CD14-positive monocyte (primary cell): ENCODE measurements at regions not wholly inside any gene's neighbourhood (a gene's known extent, or its start where the extent isn't known, plus 50 kb on each side); places are given as distances from the start of the nearest gene placed in this dataset.

Experiments
- DNase-seq, 3 donors: peaks; one replicate each; pipeline ENCODE4 v3.0.0-alpha.2; 2011 to 2022
- H2AFZ ChIP-seq: 2 replicates; pipeline ENCODE4 v1.6.0; 2012; ENCODE audit warnings: mild to moderate bottlenecking, low read depth, low read length, inconsistent platforms; ENCODE audit not compliant: insufficient read depth, poor library complexity, severe bottlenecking
- H3K27ac ChIP-seq, 2 donors: 1 replicate in 1 of 2; 2 replicates in 1 of 2; pipeline ENCODE4 v1.5.1; 2012 to 2013; ENCODE audit warnings: low read length in 2 of 2, control low read depth in 1 of 2, inconsistent platforms in 1 of 2, low read depth in 1 of 2, mild to moderate bottlenecking in 1 of 2
- H3K27me3 ChIP-seq, 2 donors: one replicate each; pipeline versions ENCODE4 v1.6.0 to v1.6.1; 2011 to 2013; ENCODE audit warnings: low read length in 2 of 2; ENCODE audit not compliant: control insufficient read depth in 2 of 2, insufficient read depth in 2 of 2
- H3K36me3 ChIP-seq, 2 donors: replicated peaks in 1 of 2; 1 replicate in 1 of 2; 2 replicates in 1 of 2; pipeline versions ENCODE4 v1.5.1 to v1.6.1; 2012 to 2013; ENCODE audit warnings: low read length in 2 of 2, control low read depth in 1 of 2, inconsistent platforms in 1 of 2, mild to moderate bottlenecking in 1 of 2; ENCODE audit not compliant: insufficient read depth in 2 of 2, control insufficient read depth in 1 of 2
- H3K4me1 ChIP-seq, 2 donors: 1 replicate in 1 of 2; 2 replicates in 1 of 2; pipeline versions ENCODE4 v1.5.1 to v1.6.1; 2012 to 2013; ENCODE audit warnings: low read length in 2 of 2, control low read depth in 1 of 2, inconsistent platforms in 1 of 2, mild to moderate bottlenecking in 1 of 2, moderate library complexity in 1 of 2; ENCODE audit not compliant: insufficient read depth in 2 of 2, control insufficient read depth in 1 of 2
- H3K4me2 ChIP-seq: replicated peaks from 2 replicates; pipeline ENCODE3; 2012; ENCODE audit warnings: low read length, moderate library complexity, mild to moderate bottlenecking; ENCODE audit not compliant: poor library complexity, severe bottlenecking; ENCODE audit errors: extremely low read depth
- H3K4me3 ChIP-seq, 3 experiments: fragments of 200-600 bp in 1 of 3; sonication (generic) in 1 of 3; replicated peaks in 1 of 3; 1 replicate in 2 of 3; 2 replicates in 1 of 3; pipeline ENCODE4 v1.5.1; 2011 to 2013; ENCODE audit warnings: low read length in 3 of 3, mild to moderate bottlenecking in 3 of 3, control low read depth in 2 of 3, low read depth in 2 of 3, inconsistent platforms in 1 of 3, moderate library complexity in 1 of 3
- H3K79me2 ChIP-seq: 2 replicates; pipeline ENCODE4 v1.6.0; 2012; ENCODE audit warnings: mild to moderate bottlenecking, control low read depth, inconsistent platforms, low read length, moderate library complexity; ENCODE audit not compliant: insufficient read depth
- H3K9ac ChIP-seq: 2 replicates; pipeline ENCODE4 v1.6.0; 2017; ENCODE audit warnings: low read length, mild to moderate bottlenecking; ENCODE audit not compliant: insufficient read depth, poor library complexity, severe bottlenecking
- H3K9me3 ChIP-seq, 2 donors: replicated peaks in 1 of 2; 1 replicate in 1 of 2; 2 replicates in 1 of 2; pipeline versions ENCODE4 v1.5.1 to v1.6.1; 2012 to 2013; ENCODE audit warnings: low read length in 2 of 2, control low read depth in 1 of 2; ENCODE audit not compliant: control insufficient read depth in 1 of 2, insufficient read depth in 1 of 2
- H4K20me1 ChIP-seq: 2 replicates; pipeline ENCODE4 v1.6.0; 2012; ENCODE audit warnings: mild to moderate bottlenecking, low read length, control low read depth, moderate library complexity; ENCODE audit not compliant: insufficient read depth
- H3K27ac Mint-ChIP-seq, 7 donors: one replicate each; pipeline ENCODE4 v1.8.0; 2020; ENCODE audit warnings: mild to moderate bottlenecking in 7 of 7, mixed read lengths in 7 of 7, moderate library complexity in 6 of 7, inconsistent platforms in 2 of 7
- H3K27me3 Mint-ChIP-seq, 3 donors: one replicate each; pipeline ENCODE4 v1.8.0; 2021 to 2022; ENCODE audit warnings: low read depth in 3 of 3, mild to moderate bottlenecking in 3 of 3, mixed read lengths in 3 of 3, moderate library complexity in 3 of 3, inconsistent platforms in 1 of 3
- H3K36me3 Mint-ChIP-seq, 2 donors: one replicate each; pipeline ENCODE4 v1.8.0; 2020; ENCODE audit warnings: mixed read lengths in 2 of 2, inconsistent platforms in 1 of 2, mild to moderate bottlenecking in 1 of 2
- H3K4me1 Mint-ChIP-seq: one replicate; pipeline ENCODE4 v1.8.0; 2020; ENCODE audit warnings: mild to moderate bottlenecking, mixed read lengths
- H3K4me3 Mint-ChIP-seq, 2 donors: one replicate each; pipeline ENCODE4 v1.8.0; 2020; ENCODE audit warnings: mild to moderate bottlenecking in 2 of 2, mixed read lengths in 2 of 2, moderate library complexity in 1 of 2
- H3K9me3 Mint-ChIP-seq, 7 donors: one replicate each; pipeline ENCODE4 v1.8.0; 2020 to 2022; ENCODE audit warnings: mixed read lengths in 7 of 7, mild to moderate bottlenecking in 6 of 7, moderate library complexity in 6 of 7, inconsistent platforms in 2 of 7
- CTCF ChIP-seq: fragments of 200-600 bp; IDR thresholded peaks from one replicate; pipeline ENCODE4 v1.8.0; 2022; ENCODE audit warnings: antibody characterized with exemption, mild to moderate bottlenecking
- WGBS: methylation state at CpG from one replicate; pipeline ENCODE4 v1.1.5; 2013; ENCODE audit warnings: missing lambda C conversion rate; ENCODE audit not compliant: insufficient coverage; 5-methylcytosine and 5-hydroxymethylcytosine counted together
- intact Hi-C, 2 donors: fragments of 100-400 bp; cut with micrococcal nuclease; formaldehyde crosslinking; loops; one replicate each; pipeline versions ENCODE4 v1.15.0 to v1.15.1; 2023

- H3K4me2 ChIP-seq, result no peak overlapping the region
- Mint-ChIP-seq H3K36me3 (no peaks in the 10 kb centered on the region), H3K9me3 (peaks cover 2 to 10% (median 8%) of the 10 kb centered on the region in 7 donors), H3K4me1 (no peaks in the 10 kb centered on the region), H3K4me3 (no peak overlapping the region), H3K27ac (no peak overlapping the region), H3K27me3 (peaks cover 0 to 2% (median 1%) of the 10 kb centered on the region in 3 donors)
- no peaks in the 10 kb centered on the region for H3K36me3 ChIP-seq
- no peaks in the 10 kb centered on the region for H4K20me1 ChIP-seq
- H3K4me3 ChIP-seq, result no peak overlapping the region
- no peaks in the 10 kb centered on the region for H3K79me2 ChIP-seq
- TF ChIP-seq CTCF, result no peak
- H3K9me3 ChIP-seq, result no peaks in the 10 kb centered on the region
- no peak overlapping the region for H2AFZ ChIP-seq
- WGBS, result 97% methylated on average over 3 of the region's 4 CpGs
- no peak overlapping the region for H3K9ac ChIP-seq
- no peaks in the 10 kb centered on the region for H3K27me3 ChIP-seq
- H3K27ac ChIP-seq, result no peak overlapping the region
- intact Hi-C loops, result no loop called here
- H3K4me1 ChIP-seq, result no peaks in the 10 kb centered on the region
- DNase-seq, result no peak
Measured at GRCh38 chr1:163443863-163444262, 122.1 kb downstream of the NUF2 start.

GRCh38 chr1:163444665-163445064, 122.9 kb downstream of the NUF2 start:
- H3K27me3 ChIP-seq, result no peaks in the 10 kb centered on the region
- no peaks in the 10 kb centered on the region for H3K79me2 ChIP-seq
- Mint-ChIP-seq H3K4me1 (no peaks in the 10 kb centered on the region), H3K9me3 (peaks cover 2 to 10% (median 8%) of the 10 kb centered on the region in 7 donors), H3K4me3 (no peak overlapping the region), H3K27ac (no peak overlapping the region), H3K36me3 (no peaks in the 10 kb centered on the region), H3K27me3 (peaks cover 0 to 2% (median 1%) of the 10 kb centered on the region in 3 donors)
- DNase-seq, result no peak
- H2AFZ ChIP-seq, result no peak overlapping the region
- no peak for TF ChIP-seq CTCF
- no peaks in the 10 kb centered on the region for H4K20me1 ChIP-seq
- no peak overlapping the region for H3K4me3 ChIP-seq
- no peaks in the 10 kb centered on the region for H3K36me3 ChIP-seq
- 33% methylated on average over 1 of the region's 2 CpGs for WGBS
- intact Hi-C loops, result no loop called here
- no peak overlapping the region for H3K27ac ChIP-seq
- no peak overlapping the region for H3K9ac ChIP-seq
- H3K9me3 ChIP-seq, result no peaks in the 10 kb centered on the region
- H3K4me2 ChIP-seq, result no peak overlapping the region
- H3K4me1 ChIP-seq, result no peaks in the 10 kb centered on the region
